ENCODE measurements at regions not wholly inside any gene's neighbourhood (a gene's known extent, or its start where the extent isn't known, plus 50 kb on each side); places are given as distances from the start of the nearest gene placed in this dataset.

GRCh38 chr18:66344227-66344626, 259.7 kb downstream of the CDH19 start:
- Histone ChIP-seq H4K91ac (ENCODE audit: low read depth, low read length) (no peak overlapping the region), H3K4me3 (ENCODE audit: low read depth, low read length) (no peak overlapping the region), H3K79me2 (ENCODE audit: control insufficient read depth, insufficient read depth, low read length, poor library complexity) (no peaks in the 10 kb centered on the region), H3K9ac (ENCODE audit: low read length) (no peak overlapping the region), H2BK120ac (ENCODE audit: insufficient read depth, low read length, poor library complexity) (no peak overlapping the region), H2BK12ac (ENCODE audit: low read length) (no peak overlapping the region), H3K18ac (ENCODE audit: low read length) (no peak overlapping the region), H3K4me2 (ENCODE audit: low read length) (no peak overlapping the region), H3K9me3 (ENCODE audit: insufficient read depth, low read depth, low read length) (no peaks in the 10 kb centered on the region), H3K79me1 (ENCODE audit: low read length) (no peaks in the 10 kb centered on the region), H3K23ac (ENCODE audit: low read length) (no peak overlapping the region), H4K12ac (ENCODE audit: low read depth, low read length) (no peak overlapping the region), H3K27ac (ENCODE audit: low read depth, low read length) (no peak overlapping the region), H2AK5ac (ENCODE audit: low read length) (no peak overlapping the region), H2AFZ (ENCODE audit: insufficient read depth, low read length, poor library complexity) (no peak overlapping the region), H3K36me3 (ENCODE audit: control insufficient read depth in 1 of 2, insufficient read depth in 2 of 2, low read length in 2 of 2) (no peaks in the 10 kb centered on the region), H3K4me1 (ENCODE audit: control insufficient read depth in 1 of 2, insufficient read depth in 2 of 2, low read length in 2 of 2) (no peaks in the 10 kb centered on the region), H3K14ac (ENCODE audit: low read length) (no peak overlapping the region), H3K27me3 (ENCODE audit: insufficient read depth, low read length) (no peaks in the 10 kb centered on the region), H4K8ac (ENCODE audit: low read depth, low read length) (no peak overlapping the region), H2BK5ac (ENCODE audit: low read depth, low read length, poor library complexity) (no peak overlapping the region), H3K4ac (ENCODE audit: low read depth, low read length) (no peak overlapping the region)
- WGBS (ENCODE audit: extremely low coverage, insufficient coverage, insufficient read length) = no CpG with 5 or more reads among the region's 2 CpGs
- no peak for DNase-seq

- no peak for DNase-seq
- no peak overlapping the region for H4K12ac ChIP-seq (ENCODE audit: low read depth, low read length)
- no peak overlapping the region for H2BK120ac ChIP-seq (ENCODE audit: insufficient read depth, low read length, poor library complexity)
- no peaks in the 10 kb centered on the region for H3K79me1 ChIP-seq (ENCODE audit: low read length)
- no peak overlapping the region for H3K23ac ChIP-seq (ENCODE audit: low read length)
- H3K27ac ChIP-seq (ENCODE audit: low read depth, low read length) = no peak overlapping the region
- no peak overlapping the region for H3K18ac ChIP-seq (ENCODE audit: low read length)
- no peak overlapping the region for H3K14ac ChIP-seq (ENCODE audit: low read length)
- H3K36me3 ChIP-seq (ENCODE audit: control insufficient read depth in 1 of 2, insufficient read depth in 2 of 2, low read length in 2 of 2) = no peaks in the 10 kb centered on the region
- H3K4me1 ChIP-seq (ENCODE audit: control insufficient read depth in 1 of 2, insufficient read depth in 2 of 2, low read length in 2 of 2) = no peaks in the 10 kb centered on the region
- no peaks in the 10 kb centered on the region for H3K27me3 ChIP-seq (ENCODE audit: insufficient read depth, low read length)
- no peak overlapping the region for H3K4ac ChIP-seq (ENCODE audit: low read depth, low read length)
- no peak overlapping the region for H2BK12ac ChIP-seq (ENCODE audit: low read length)
- no peaks in the 10 kb centered on the region for H3K9me3 ChIP-seq (ENCODE audit: insufficient read depth, low read depth, low read length)
- no peaks in the 10 kb centered on the region for H3K79me2 ChIP-seq (ENCODE audit: control insufficient read depth, insufficient read depth, low read length, poor library complexity)
- no peak overlapping the region for H4K91ac ChIP-seq (ENCODE audit: low read depth, low read length)
- no peak overlapping the region for H3K9ac ChIP-seq (ENCODE audit: low read length)
- H2BK5ac ChIP-seq (ENCODE audit: low read depth, low read length, poor library complexity) = no peak overlapping the region
- no peak overlapping the region for H3K4me3 ChIP-seq (ENCODE audit: low read depth, low read length)
- H2AFZ ChIP-seq (ENCODE audit: insufficient read depth, low read length, poor library complexity) = no peak overlapping the region
- no peak overlapping the region for H2AK5ac ChIP-seq (ENCODE audit: low read length)
- H4K8ac ChIP-seq (ENCODE audit: low read depth, low read length) = no peak overlapping the region
- no peak overlapping the region for H3K4me2 ChIP-seq (ENCODE audit: low read length)
Observed at GRCh38 chr18:66342577-66342976, 261.3 kb downstream of the CDH19 start.

- Histone ChIP-seq H3K27me3 (ENCODE audit: insufficient read depth, low read length) (no peaks in the 10 kb centered on the region), H3K18ac (ENCODE audit: low read length) (no peak overlapping the region), H3K14ac (ENCODE audit: low read length) (no peak overlapping the region), H4K12ac (ENCODE audit: low read depth, low read length) (no peak overlapping the region), H3K9me3 (ENCODE audit: insufficient read depth, low read depth, low read length) (no peaks in the 10 kb centered on the region), H3K79me1 (ENCODE audit: low read length) (no peaks in the 10 kb centered on the region), H2BK5ac (ENCODE audit: low read depth, low read length, poor library complexity) (no peak overlapping the region), H4K91ac (ENCODE audit: low read depth, low read length) (no peak overlapping the region), H2BK120ac (ENCODE audit: insufficient read depth, low read length, poor library complexity) (no peak overlapping the region), H3K23ac (ENCODE audit: low read length) (no peak overlapping the region), H3K79me2 (ENCODE audit: control insufficient read depth, insufficient read depth, low read length, poor library complexity) (no peaks in the 10 kb centered on the region), H3K4me1 (ENCODE audit: control insufficient read depth in 1 of 2, insufficient read depth in 2 of 2, low read length in 2 of 2) (no peaks in the 10 kb centered on the region), H3K36me3 (ENCODE audit: control insufficient read depth in 1 of 2, insufficient read depth in 2 of 2, low read length in 2 of 2) (no peaks in the 10 kb centered on the region), H2BK12ac (ENCODE audit: low read length) (no peak overlapping the region), H3K9ac (ENCODE audit: low read length) (no peak overlapping the region), H3K27ac (ENCODE audit: low read depth, low read length) (no peak overlapping the region), H2AFZ (ENCODE audit: insufficient read depth, low read length, poor library complexity) (no peak overlapping the region), H3K4me3 (ENCODE audit: low read depth, low read length) (no peak overlapping the region), H3K4ac (ENCODE audit: low read depth, low read length) (no peak overlapping the region), H2AK5ac (ENCODE audit: low read length) (no peak overlapping the region), H3K4me2 (ENCODE audit: low read length) (no peak overlapping the region), H4K8ac (ENCODE audit: low read depth, low read length) (no peak overlapping the region)
- DNase-seq = no peak
- WGBS (ENCODE audit: extremely low coverage, insufficient coverage, insufficient read length) = no CpG with 5 or more reads among the region's 1 CpG
Observed at GRCh38 chr18:66334534-66334933, 269.4 kb downstream of the CDH19 start.

GRCh38 chr18:66329716-66330115, 274.2 kb downstream of the CDH19 start:
- no peak overlapping the region for H3K14ac ChIP-seq (ENCODE audit: low read length)
- no peak overlapping the region for H3K23ac ChIP-seq (ENCODE audit: low read length)
- no peak overlapping the region for H2BK120ac ChIP-seq (ENCODE audit: insufficient read depth, low read length, poor library complexity)
- H3K79me1 ChIP-seq (ENCODE audit: low read length) = no peaks in the 10 kb centered on the region
- H3K9me3 ChIP-seq (ENCODE audit: insufficient read depth, low read depth, low read length) = no peaks in the 10 kb centered on the region
- H3K4me1 ChIP-seq (ENCODE audit: control insufficient read depth in 1 of 2, insufficient read depth in 2 of 2, low read length in 2 of 2) = no peaks in the 10 kb centered on the region
- H3K4ac ChIP-seq (ENCODE audit: low read depth, low read length) = no peak overlapping the region
- no CpG with 5 or more reads among the region's 1 CpG for WGBS (ENCODE audit: extremely low coverage, insufficient coverage, insufficient read length)
- DNase-seq = no peak
- no peak overlapping the region for H4K8ac ChIP-seq (ENCODE audit: low read depth, low read length)
- no peak overlapping the region for H3K4me2 ChIP-seq (ENCODE audit: low read length)
- H2AK5ac ChIP-seq (ENCODE audit: low read length) = no peak overlapping the region
- H3K36me3 ChIP-seq (ENCODE audit: control insufficient read depth in 1 of 2, insufficient read depth in 2 of 2, low read length in 2 of 2) = no peaks in the 10 kb centered on the region
- no peak overlapping the region for H3K4me3 ChIP-seq (ENCODE audit: low read depth, low read length)
- no peaks in the 10 kb centered on the region for H3K79me2 ChIP-seq (ENCODE audit: control insufficient read depth, insufficient read depth, low read length, poor library complexity)
- H3K9ac ChIP-seq (ENCODE audit: low read length) = no peak overlapping the region
- H2BK12ac ChIP-seq (ENCODE audit: low read length) = no peak overlapping the region
- no peak overlapping the region for H3K18ac ChIP-seq (ENCODE audit: low read length)
- no peak overlapping the region for H2AFZ ChIP-seq (ENCODE audit: insufficient read depth, low read length, poor library complexity)
- no peak overlapping the region for H4K12ac ChIP-seq (ENCODE audit: low read depth, low read length)
- no peak overlapping the region for H2BK5ac ChIP-seq (ENCODE audit: low read depth, low read length, poor library complexity)
- H4K91ac ChIP-seq (ENCODE audit: low read depth, low read length) = no peak overlapping the region
- H3K27me3 ChIP-seq (ENCODE audit: insufficient read depth, low read length) = no peaks in the 10 kb centered on the region
- no peak overlapping the region for H3K27ac ChIP-seq (ENCODE audit: low read depth, low read length)
